Brain microvascular endothelial cell (primary cell): ENCODE measurements at regions not wholly inside any gene's neighbourhood (a gene's known extent, or its start where the extent isn't known, plus 50 kb on each side); places are given as distances from the start of the nearest gene placed in this dataset.

Experiments used
- DNase-seq: peaks from one replicate; pipeline ENCODE4 v3.0.0-alpha.2; 2020
- H3K27ac ChIP-seq: fragments of 250-450 bp; sonication (Bioruptor Pico); 2 replicates; pipeline ENCODE4 v1.5.1; 2020; ENCODE audit warnings: mild to moderate bottlenecking, moderate library complexity
- H3K27me3 ChIP-seq: fragments of 250-450 bp; sonication (Bioruptor Pico); replicated peaks from 2 replicates; pipeline ENCODE4 v1.5.1; 2020; ENCODE audit warnings: mild to moderate bottlenecking
- H3K36me3 ChIP-seq: fragments of 250-450 bp; sonication (Bioruptor Pico); replicated peaks from 2 replicates; pipeline ENCODE4 v1.5.1; 2020; ENCODE audit warnings: mild to moderate bottlenecking
- H3K4me3 ChIP-seq: 2 replicates; pipeline ENCODE4 v1.5.1; 2011; ENCODE audit warnings: low read depth, mild to moderate bottlenecking, control low read depth, low read length, moderate library complexity
- in situ Hi-C: cut with HindIII; loops from 2 replicates; pipeline ENCODE4 v1.10.0; 2017; ENCODE audit warnings: low sequenced_read_pairs, low pct_ligation_motif_present
- TF ChIP-seq, protein P1 (sequence below): IDR thresholded peaks from 2 replicates; pipeline ENCODE4 v1.5.1; 2011; ENCODE audit warnings: low read depth, mild to moderate bottlenecking, moderate library complexity, low read length, control low read depth, inconsistent platforms; ENCODE audit errors: missing control alignments

- H3K36me3 ChIP-seq: no peaks in the 10 kb centered on the region
- no peak overlapping the region for H3K4me3 ChIP-seq
- TF ChIP-seq, protein P1, sequence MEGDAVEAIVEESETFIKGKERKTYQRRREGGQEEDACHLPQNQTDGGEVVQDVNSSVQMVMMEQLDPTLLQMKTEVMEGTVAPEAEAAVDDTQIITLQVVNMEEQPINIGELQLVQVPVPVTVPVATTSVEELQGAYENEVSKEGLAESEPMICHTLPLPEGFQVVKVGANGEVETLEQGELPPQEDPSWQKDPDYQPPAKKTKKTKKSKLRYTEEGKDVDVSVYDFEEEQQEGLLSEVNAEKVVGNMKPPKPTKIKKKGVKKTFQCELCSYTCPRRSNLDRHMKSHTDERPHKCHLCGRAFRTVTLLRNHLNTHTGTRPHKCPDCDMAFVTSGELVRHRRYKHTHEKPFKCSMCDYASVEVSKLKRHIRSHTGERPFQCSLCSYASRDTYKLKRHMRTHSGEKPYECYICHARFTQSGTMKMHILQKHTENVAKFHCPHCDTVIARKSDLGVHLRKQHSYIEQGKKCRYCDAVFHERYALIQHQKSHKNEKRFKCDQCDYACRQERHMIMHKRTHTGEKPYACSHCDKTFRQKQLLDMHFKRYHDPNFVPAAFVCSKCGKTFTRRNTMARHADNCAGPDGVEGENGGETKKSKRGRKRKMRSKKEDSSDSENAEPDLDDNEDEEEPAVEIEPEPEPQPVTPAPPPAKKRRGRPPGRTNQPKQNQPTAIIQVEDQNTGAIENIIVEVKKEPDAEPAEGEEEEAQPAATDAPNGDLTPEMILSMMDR: no peak
- no peak overlapping the region for H3K27ac ChIP-seq
- H3K27me3 ChIP-seq: no peaks in the 10 kb centered on the region
- no peak for DNase-seq
- in situ Hi-C loops: no loop called here
These were observed 1372.9 kb downstream of the TECRL start for GRCh38 chr4:63036159-63036866.

DNA sequence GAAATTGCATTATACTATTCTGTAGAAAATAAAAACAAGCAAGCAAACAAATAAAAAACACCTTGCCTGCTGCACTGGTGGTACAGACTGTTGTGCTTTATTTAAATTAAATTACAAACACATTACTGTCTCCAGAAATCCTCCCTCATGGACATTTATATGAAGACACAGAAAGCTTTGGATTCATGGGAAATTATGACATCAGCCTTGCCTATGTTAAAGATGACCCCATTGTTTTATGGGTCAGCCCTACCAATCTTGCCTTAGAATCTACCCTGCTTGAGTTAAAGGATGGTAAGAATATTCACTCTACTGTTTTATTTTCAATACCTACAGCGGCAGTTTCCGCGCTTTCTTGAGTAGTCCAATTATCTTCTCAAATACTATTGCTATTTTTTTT is 1379.9 kb downstream of the TECRL start:
- DNase-seq: no peak
- Histone ChIP-seq H3K27ac (no peak overlapping the region), H3K4me3 (no peak overlapping the region), H3K36me3 (no peaks in the 10 kb centered on the region), H3K27me3 (no peaks in the 10 kb centered on the region)
- in situ Hi-C loops: no loop called here
- TF ChIP-seq, protein P1: no peak

DNA sequence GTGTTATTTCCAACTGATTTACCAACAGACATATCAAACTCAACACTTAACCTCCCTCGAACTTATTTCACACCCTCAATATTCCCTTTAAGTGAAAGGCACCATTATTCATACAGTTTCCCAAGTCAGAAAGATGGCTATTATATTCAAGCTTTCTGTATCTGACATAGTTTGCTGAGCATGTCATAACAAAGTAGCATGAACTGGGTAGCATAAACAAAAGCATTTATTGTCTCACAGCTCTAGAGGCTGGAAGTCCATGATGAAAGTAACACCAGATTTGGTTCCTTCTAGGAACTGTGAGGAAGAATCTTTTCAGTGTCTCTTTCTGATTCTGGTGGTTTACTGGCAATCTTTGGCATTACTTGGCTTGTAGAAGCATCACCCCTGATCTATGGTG is 1388.6 kb downstream of the TECRL start:
- in situ Hi-C loops: no loop called here
- H3K27ac ChIP-seq: no peak overlapping the region
- TF ChIP-seq, protein P1: no peak

DNA sequence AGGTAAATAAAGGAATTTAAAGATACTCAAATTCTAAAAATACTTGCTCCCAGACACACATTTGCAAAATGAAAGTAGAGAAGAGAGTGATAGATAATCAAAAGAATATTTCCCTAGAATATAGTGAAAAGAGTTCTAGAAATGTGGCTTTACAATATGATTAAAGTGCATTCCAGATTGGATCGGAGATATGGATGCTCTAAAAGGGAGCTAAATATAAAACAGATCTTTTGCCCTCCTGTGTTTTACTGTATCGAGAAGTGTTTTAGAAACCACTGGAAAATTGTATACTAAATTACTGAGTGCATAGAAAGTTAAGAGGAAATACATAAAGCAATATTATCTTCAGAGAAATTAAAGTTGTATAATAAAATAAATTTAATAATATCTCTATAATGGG is 1392.0 kb downstream of the TECRL start:
- in situ Hi-C loops: no loop called here
- Histone ChIP-seq H3K27me3 (no peaks in the 10 kb centered on the region), H3K27ac (no peak overlapping the region), H3K4me3 (no peak overlapping the region), H3K36me3 (no peaks in the 10 kb centered on the region)
- TF ChIP-seq, protein P1: no peak
- no peak for DNase-seq

More for the DNA sequence above, 1388.6 kb downstream of the TECRL start:
- Histone ChIP-seq H3K4me3 (no peak overlapping the region), H3K36me3 (no peaks in the 10 kb centered on the region), H3K27me3 (no peaks in the 10 kb centered on the region)
- no peak for DNase-seq

DNA sequence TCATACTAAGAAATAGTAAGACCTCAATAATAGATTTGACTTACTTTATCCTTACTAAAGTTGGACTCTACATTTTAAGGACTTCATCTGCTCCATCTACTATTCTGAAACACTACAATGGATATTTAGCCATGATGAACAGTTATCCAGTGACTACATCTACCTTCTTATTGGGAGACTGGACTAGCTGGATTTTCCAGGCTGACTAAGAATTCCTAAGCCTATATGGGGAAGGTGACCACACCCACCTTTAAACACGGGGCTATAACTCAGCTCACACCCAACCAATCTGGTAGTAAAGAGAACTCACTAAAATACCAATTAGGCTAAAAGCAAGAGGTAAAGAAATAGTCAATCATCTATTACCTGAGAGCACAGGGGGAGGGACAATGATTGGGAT is 1438.4 kb downstream of the TECRL start:
- TF ChIP-seq, protein P1: no peak
- no peak for DNase-seq
- Histone ChIP-seq H3K27me3 (no peaks in the 10 kb centered on the region), H3K27ac (no peak overlapping the region), H3K4me3 (no peak overlapping the region), H3K36me3 (no peaks in the 10 kb centered on the region)
- in situ Hi-C loops: no loop called here

GRCh38 chr4:62960415-62960814 is 1448.8 kb downstream of the TECRL start:
- in situ Hi-C loops: no loop called here
- no peak overlapping the region for H3K27ac ChIP-seq
- H3K36me3 ChIP-seq: no peaks in the 10 kb centered on the region
- TF ChIP-seq, protein P1: no peak
- no peak overlapping the region for H3K4me3 ChIP-seq
- no peak for DNase-seq
- H3K27me3 ChIP-seq: no peaks in the 10 kb centered on the region
